GM19238 (cell line): ENCODE measurements at regions not wholly inside any gene's neighbourhood (a gene's known extent, or its start where the extent isn't known, plus 50 kb on each side); places are given as distances from the start of the nearest gene placed in this dataset.

Experiments
- DNase-seq: peaks from one replicate; pipeline ENCODE4 v3.0.0; 2011; ENCODE audit warnings: low spot score; ENCODE audit not compliant: insufficient read length

GRCh38 chr14:26925876-26926584, 328.2 kb upstream of the NOVA1 start:
- no peak for DNase-seq

GRCh38 chr14:26926585-26926984, 328.8 kb upstream of the NOVA1 start:
- no peak for DNase-seq

GRCh38 chr14:26928019-26928418, 330.2 kb upstream of the NOVA1 start:
- no peak for DNase-seq

- DNase-seq: no peak
These were observed 331.5 kb upstream of the NOVA1 start for GRCh38 chr14:26929361-26929760.

GRCh38 chr14:26930576-26930975, 332.7 kb upstream of the NOVA1 start:
- DNase-seq: no peak

- no peak for DNase-seq
These were observed 334.8 kb upstream of the NOVA1 start for GRCh38 chr14:26932606-26933005.

- no peak for DNase-seq
These were observed 335.6 kb upstream of the NOVA1 start for GRCh38 chr14:26933431-26933830.

- no peak for DNase-seq
These were observed 336.3 kb upstream of the NOVA1 start for GRCh38 chr14:26934151-26934550.

- no peak for DNase-seq
These were observed 337.9 kb upstream of the NOVA1 start for GRCh38 chr14:26935733-26936132.

- DNase-seq: no peak
These were observed 340.2 kb upstream of the NOVA1 start for GRCh38 chr14:26938054-26938453.

- DNase-seq: no peak
These were observed 341.9 kb upstream of the NOVA1 start for GRCh38 chr14:26939755-26940154.

GRCh38 chr14:26941521-26941920, 343.7 kb upstream of the NOVA1 start:
- no peak for DNase-seq

- no peak for DNase-seq
These were observed 349.4 kb upstream of the NOVA1 start for GRCh38 chr14:26947265-26947664.

GRCh38 chr14:26959437-26959836, 361.6 kb upstream of the NOVA1 start:
- no peak for DNase-seq

GRCh38 chr14:26959972-26960660, 362.3 kb upstream of the NOVA1 start:
- no peak for DNase-seq

GRCh38 chr14:26963711-26964110, 365.9 kb upstream of the NOVA1 start:
- no peak for DNase-seq

GRCh38 chr14:26965490-26965889, 367.7 kb upstream of the NOVA1 start:
- no peak for DNase-seq

- no peak for DNase-seq
These were observed 369.1 kb upstream of the NOVA1 start for GRCh38 chr14:26966908-26967307.

- DNase-seq: no peak
These were observed 377.1 kb upstream of the NOVA1 start for GRCh38 chr14:26974965-26975364.

GRCh38 chr14:26982071-26982470, 384.2 kb upstream of the NOVA1 start:
- no peak for DNase-seq

- DNase-seq: no peak
These were observed 386.7 kb upstream of the NOVA1 start for GRCh38 chr14:26984311-26985177.

GRCh38 chr14:26987744-26988363, 390.0 kb upstream of the NOVA1 start:
- DNase-seq: no peak
